ENCODE measurements at regions not wholly inside any gene's neighbourhood (a gene's known extent, or its start where the extent isn't known, plus 50 kb on each side); places are given as distances from the start of the nearest gene placed in this dataset.

GRCh38 chr5:6868575-6869215, 155.5 kb downstream of the TENT4A start:
- TF ChIP-seq ZBTB7A (IDR thresholded peaks at IDR 0.05; ENCODE audit: low read depth): no peak
- TF ChIP-seq CEBPB (IDR thresholded peaks at IDR 0.05): no peak
- TF ChIP-seq NFIC (IDR thresholded peaks at IDR 0.05): no peak
- no peak for TF ChIP-seq TAF1 (IDR thresholded peaks at IDR 0.05; ENCODE audit: low read depth)
- no peak for TF ChIP-seq YY1 (IDR thresholded peaks at IDR 0.05; ENCODE audit: low read depth)
- no peak for TF ChIP-seq CREB1 (IDR thresholded peaks at IDR 0.05; ENCODE audit: low read depth)

Measured in Ishikawa (cell line).